HG03159 (cell line): ENCODE measurements at regions not wholly inside any gene's neighbourhood (a gene's known extent, or its start where the extent isn't known, plus 50 kb on each side); places are given as distances from the start of the nearest gene placed in this dataset.
A peak's percentile ranks its signal among the peaks of the same experiment; 100 is the strongest.
"Not testable (repeated sequence)": the region's sequence is repeated elsewhere in the genome, so short reads cannot be mapped to it uniquely, and the experiment has no call there.

Source experiments
- ATAC-seq: cut with Tn5 transposase; IDR thresholded peaks from one replicate; pipeline ENCODE4 v1.9.1; 2021; ENCODE audit warnings: mild to moderate bottlenecking, moderate library complexity; ENCODE audit not compliant: unreplicated experiment

DNA sequence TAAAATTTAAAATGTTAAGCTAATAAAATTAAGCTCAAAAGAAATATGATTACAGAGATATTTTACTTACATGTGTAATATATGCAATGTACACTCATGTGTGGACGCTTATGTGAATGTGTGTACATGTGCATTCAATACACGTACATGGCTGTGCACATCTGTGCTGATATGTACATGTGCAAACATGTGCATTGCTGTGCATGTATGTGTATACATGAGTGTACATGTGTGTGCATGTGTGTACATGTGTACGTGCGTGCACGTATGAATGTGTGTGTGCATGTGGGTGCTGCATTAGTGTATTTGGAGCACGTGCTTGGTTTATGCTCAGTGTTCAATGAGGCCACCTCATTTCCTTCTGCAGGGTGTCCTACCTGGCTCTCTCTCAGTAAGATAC lies 88.2 kb upstream of the TMEM18 start:
- ATAC-seq = no peak

DNA sequence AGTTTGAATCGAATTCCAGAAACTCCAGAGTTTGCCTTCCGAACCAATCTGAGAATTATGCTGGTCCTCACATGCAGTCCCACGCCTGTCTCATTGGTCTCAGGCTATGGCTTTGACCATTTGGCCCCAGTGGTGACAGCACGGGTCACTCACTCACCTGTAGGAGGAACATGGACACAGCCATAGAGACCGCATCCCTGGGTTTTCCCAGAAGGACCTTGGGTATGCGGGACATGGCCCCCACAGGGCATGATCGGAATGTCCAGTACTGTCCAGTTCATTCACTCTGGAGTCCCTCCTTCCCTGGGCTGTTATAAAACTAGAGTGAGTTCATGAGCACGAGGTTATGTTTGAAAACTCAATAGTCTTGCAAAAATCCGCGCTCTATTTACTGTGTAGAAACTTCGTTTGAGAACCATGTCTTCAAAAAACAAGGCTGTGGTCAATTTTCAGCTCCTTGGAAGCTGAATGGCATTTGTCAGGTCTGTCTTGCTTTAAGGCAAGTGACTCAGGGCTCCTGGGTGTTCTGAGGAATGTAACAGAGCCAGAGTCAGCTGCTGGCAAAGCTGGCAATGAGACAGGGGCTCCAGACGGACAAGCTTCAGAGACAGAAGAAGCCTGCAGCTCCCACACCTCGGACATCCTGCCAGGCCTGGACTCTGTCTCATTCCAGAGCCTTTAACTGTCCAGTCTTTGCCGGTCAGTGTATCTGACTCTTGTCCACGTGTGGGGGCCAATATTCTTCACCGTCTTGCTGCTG lies 86.7 kb upstream of the TMEM18 start:
- ATAC-seq = no peak

DNA sequence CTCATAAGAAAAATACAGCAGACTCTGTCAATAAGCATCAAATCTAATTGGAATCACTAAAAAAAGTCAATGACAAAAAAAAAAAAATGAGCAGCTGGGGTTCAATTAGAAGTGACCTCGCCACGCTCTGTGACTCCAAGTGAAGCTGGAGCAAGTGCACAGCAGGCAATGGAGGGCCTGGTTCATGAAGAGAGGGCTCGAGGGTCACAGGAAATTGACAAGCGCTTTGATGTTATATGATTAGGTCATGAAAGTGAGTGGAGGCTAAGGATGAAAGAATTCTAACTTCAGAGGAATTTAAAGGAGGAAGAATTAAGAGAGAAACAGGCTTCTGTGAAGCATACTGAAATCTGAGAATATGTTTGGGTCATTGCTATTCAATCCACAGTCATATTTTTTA lies 85.4 kb upstream of the TMEM18 start:
- no peak for ATAC-seq

DNA sequence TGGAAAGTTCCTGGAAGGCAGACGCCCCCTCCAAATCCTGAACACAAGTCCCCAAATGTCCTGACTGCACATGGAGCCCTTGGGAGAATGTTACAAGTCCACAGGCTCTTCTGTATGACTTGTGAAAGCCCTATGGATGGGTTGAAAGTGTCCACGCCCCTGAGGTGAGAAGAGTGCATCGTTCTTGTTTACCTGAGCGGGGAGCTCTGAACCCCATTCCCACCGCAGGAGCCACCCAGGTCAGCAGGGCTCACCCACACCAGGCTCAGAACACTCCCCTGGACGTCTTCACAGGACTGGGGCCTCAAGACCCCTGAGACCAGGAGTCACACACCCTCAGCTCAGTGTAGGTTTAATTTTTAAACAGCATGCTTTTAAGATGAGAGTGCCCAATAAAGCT lies 84.2 kb upstream of the TMEM18 start:
- ATAC-seq = no peak

DNA sequence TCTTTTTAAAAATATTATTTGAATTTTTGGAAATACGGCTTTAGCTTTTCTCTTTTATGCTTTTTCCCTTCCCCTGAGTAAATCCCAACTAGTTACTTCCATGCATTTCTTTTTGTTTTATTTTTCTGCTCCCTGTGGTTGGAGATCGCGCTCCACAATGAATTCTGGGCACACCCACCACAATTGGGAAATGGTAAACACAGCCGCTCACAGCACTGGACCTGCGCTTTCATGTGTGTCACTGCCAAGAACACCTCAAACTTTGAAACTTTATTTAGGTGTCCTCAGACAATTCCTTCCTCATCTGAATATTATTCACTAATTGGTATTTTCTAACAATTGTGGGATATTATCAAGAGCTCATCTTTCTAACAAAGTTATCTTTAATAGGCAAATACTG lies 82.8 kb upstream of the TMEM18 start:
- no peak for ATAC-seq

DNA sequence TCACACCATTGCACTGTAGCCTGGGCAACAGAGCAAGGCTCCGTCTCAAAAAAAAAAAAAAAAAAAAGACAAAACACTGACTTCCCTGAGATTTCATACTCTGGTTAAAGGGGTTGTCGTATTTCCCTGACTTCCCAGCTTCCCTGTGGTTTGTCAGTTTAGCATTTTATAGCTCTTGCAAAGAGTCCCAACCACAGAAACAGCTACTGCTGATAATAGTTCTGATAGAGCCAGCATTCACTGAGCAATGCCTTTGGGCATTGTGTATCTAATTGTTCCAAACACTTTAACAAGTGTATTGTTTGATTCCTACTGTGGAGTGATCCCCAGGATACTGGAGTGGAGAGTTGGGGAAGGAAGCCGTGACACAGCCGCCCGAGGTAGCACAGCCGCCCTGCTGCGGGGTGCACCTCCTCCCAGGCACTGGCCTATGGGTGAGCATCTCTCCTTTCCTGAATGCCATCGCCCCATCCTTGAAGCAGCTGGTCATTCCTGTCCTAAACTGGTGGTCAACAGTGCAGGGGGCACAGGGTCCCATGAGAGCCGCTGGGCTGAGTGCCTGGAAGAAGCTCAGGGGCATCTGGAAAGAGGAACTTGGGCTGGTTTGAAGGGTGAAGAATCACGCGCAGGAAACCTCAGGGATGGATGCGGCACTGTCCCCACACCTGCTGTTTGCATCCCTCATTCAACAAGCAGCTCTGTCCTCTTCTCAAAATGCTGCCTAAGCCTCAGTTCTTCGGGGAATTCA lies 81.0 kb upstream of the TMEM18 start:
- no peak for ATAC-seq

DNA sequence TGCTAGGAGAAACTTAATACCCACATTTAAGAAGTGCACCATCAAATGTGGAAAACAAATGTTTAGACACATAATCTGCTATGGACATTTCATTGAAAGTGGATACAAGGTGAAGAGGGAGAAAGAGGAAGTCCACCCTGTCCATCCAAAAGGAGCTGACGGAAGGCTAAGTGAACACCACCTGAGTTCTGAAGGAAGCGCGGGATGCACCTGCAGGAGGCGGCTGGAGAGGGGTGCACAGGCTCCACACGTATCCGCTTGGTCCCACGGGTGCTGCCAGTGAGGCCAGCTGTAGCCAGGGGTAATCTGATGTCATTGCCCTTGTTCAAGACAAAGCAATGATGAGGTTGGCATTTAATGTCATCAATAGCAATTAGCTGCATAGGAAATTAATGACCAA lies 75.9 kb upstream of the TMEM18 start:
- no peak for ATAC-seq

DNA sequence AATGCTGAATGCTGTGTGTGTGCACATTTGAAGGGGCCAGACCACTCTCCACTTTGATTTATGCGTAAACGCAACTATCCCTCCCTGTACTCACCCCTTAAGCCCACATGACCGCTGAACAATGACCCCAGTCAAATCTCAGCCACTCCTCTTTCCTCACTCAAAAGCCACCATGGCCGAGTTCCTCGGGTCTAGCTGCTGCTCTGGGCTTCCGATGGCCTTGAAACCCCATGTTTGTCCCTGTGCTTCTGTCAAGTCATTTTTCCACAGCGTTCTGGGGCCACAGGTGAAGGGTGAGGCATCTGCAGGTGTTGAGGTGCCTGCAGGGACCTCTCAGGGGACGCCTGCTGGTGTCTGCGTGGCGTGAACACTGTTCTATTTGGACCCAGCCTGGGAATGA lies 74.3 kb upstream of the TMEM18 start:
- ATAC-seq = no peak

DNA sequence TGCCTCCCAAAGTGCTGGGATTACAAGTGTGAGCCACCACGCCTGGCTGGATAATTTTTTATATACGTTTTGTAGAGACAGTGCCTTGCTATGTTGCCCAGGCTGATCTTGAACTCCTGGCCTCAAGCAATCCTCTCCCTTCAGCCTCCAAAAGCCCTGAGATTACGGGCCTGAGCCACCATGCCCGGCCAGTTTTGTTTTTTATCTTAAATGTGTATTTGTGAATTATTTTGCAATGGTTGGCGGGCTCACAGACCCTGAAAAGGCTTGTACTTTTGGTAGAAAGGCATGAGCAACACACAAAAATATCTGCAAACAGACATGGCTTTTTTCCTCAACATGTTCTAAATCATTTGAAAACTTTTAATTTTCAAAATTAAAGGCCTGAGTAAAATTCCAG lies 73.4 kb upstream of the TMEM18 start:
- no peak for ATAC-seq

DNA sequence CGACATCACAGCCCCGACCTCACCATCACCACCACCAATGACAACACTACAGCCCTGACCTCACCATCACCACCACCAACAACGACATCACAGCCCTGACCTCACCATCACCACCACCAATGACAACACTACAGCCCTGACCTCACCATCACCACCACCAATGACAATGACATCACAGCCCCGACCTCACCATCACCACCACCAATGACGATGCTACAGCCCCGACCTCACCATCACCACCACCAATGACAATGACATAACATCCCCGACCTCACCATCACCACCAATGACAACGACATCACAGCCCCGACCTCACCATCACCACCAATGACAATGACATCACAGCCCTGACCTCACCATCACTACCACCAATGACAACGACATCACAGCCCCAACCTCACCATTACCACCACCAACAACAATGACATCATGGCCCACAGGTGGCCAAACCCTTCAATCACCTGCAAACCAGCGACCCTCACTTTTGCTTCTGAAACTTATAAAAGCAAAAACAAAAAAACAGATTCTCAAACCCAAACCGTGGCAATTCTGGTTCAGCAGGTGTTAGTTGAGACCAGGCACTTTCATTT lies 70.7 kb upstream of the TMEM18 start:
- ATAC-seq = no peak

DNA sequence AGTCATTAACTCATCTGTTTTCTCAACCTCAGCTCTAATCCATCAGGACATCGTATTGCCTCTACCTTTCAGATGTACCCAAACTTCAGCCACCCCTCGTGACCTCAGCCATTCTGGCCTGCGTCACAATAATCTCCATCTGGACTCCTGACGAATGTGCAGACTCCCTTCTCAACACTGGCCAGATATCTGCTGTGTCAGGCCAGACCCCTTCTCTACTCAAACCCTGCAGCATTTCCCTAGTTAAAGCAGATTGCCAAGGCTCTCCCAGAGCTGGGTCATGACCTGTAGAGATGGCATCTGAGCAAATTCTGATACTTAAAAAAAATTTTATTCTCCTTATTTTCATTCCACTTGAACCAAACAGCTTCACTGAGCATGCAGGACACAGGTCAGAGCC lies 69.5 kb upstream of the TMEM18 start:
- no peak for ATAC-seq

DNA sequence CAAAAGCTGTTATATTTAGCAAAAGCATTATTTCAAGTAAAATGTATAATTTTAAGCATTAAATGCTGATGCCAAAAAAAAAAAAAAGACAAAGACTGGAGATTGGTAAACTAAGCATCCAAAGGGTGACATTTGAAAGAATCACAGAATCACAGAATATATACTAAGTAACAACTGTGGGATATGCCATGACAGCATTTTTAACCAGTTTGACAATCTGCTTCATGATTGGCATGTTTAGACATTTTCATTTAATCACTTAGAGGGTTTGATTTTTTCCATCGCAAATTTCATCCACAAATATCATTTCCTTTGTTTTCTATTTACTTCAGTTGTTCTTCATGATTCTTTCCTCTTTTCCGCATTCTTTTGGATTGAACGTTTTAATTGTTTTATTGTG lies 66.9 kb upstream of the TMEM18 start:
- ATAC-seq = no peak

DNA sequence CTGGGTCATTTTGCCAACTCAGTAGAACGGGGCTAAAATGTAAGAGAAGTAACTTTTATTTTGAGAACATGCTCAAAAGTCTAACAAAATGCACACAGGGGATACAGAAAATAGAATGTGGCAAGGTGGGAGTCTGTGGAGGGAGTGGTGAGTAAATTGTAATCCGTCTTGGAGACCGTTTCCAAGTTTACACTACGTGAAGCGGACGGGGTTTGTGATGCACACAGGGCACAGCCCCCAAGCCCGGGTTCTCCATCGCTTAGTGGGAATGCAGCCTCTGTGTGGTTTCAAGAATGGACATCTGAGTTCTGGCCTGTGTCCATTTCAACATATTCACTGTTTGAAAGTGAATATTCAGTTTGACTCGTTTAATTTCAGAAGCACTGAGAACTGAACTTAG lies 65.0 kb upstream of the TMEM18 start:
- no peak for ATAC-seq

DNA sequence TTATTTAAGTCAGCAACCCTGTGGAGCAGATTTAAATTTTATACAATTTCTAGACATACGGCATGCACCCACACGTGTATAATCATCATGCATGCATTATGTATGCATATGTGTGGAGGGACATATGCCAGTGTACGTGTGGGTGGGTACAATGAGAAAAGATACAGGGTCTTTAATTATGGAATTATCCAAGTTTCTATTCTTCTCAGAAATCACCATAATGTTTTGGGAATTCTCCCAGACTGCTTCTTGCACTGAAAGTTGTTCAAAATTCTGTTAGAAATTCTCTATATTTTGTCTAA lies 63.9 kb upstream of the TMEM18 start:
- ATAC-seq = no peak

DNA sequence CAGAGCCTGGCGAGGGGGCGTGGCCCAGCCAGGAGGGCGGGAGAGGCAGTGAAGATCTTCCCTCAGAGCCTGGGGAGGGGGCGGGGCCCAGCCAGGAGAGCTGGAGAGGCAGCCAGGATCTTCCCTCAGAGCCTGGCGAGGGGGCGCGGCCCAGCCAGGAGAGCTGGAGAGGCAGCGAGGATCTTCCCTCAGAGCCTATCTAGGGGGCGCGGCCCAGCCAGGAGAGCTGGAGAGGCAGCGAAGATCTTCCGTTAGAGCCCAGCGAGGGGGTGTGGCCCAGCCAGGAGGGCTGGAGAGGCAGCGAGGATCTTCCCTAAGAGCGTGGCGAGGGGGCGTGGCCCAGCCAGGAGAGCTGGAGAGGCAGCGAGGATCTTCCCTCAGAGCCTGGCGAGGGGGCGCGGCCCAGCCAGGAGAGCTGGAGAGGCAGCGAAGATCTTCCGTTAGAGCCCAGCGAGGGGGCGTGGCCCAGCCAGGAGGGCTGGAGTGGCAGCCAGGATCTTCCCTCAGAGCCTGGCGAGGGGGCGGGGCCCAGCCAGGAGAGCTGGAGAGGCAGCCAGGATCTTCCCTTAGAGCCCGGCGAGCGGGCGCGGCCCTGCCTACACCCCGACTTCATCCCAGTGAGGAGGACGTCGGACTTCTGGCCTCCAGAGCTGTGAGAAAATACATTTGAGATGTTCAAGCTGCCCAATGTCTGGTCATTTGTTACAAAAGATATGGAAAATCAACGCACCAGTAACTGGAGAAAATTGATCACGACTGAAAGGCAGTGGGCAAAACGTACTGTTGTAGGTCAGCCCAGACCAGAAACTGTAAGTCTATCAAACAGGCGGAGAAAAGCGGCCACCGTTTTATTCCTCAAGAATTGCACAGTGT lies 63.4 kb upstream of the TMEM18 start:
- not testable (repeated sequence) for ATAC-seq

DNA sequence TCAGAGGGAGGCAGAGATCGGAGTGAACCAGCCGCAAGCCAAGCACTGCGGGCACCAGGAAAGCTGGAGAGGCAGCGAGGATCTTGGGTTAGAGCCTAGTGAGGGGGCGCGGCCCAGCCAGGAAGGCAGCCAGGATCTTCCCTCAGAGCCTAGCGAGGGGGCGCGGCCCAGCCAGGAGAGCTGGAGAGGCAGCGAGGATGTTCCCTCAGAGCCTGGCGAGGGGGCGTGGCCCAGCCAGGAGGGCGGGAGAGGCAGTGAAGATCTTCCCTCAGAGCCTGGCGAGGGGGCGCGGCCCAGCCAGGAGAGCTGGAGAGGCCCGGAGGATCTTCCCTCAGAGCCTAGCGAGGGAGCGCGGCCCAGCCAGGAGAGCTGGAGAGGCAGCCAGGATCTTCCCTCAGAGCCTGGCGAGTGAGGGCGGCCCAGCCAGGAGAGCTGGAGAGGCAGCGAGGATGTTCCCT lies 62.7 kb upstream of the TMEM18 start:
- not testable (repeated sequence) for ATAC-seq

DNA sequence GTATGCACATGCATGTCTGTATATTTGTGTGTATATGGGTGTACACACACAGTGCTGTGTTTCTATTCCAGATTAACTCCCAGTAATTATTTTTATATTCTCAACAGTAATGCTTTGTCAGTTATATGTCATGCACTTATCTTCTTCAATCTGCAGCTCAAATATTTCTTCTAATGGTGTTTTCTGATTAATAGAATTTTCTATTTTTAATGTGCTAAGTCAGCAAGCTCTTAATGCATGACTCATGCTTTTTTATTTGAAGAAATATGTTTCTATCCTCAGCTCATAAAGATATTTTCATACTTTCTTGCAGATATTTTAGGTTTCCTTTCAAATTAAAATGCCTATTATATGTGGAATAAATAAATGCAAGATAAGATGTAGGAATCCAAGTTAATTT lies 59.7 kb upstream of the TMEM18 start:
- no peak for ATAC-seq

DNA sequence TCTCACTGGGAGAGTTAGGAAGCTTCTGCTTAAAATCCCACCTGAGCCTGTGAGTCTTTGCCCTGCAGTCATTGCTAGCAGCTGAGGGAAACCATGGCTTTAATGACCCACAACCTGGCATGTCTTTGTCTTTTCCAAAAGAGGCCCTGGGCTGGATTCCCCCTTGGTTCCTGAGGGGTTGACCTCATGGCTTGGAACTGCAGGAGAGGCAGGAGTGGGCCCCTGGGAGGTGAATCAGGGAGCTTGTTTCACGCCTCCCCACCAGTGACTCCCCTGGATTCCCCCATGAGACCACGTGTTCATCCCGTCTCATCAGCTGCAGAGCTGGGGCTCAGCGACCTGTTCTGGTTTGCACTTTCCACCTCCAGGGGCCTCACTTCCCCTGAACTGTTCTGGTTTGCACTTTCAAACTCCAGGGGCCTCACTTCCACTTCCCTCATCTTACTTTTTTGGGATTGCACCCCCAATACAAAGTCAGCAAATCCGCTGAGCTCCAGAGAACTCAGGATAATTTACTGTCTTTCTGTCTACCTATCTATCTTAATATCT lies 58.5 kb upstream of the TMEM18 start:
- peak; percentile 50 for ATAC-seq

DNA sequence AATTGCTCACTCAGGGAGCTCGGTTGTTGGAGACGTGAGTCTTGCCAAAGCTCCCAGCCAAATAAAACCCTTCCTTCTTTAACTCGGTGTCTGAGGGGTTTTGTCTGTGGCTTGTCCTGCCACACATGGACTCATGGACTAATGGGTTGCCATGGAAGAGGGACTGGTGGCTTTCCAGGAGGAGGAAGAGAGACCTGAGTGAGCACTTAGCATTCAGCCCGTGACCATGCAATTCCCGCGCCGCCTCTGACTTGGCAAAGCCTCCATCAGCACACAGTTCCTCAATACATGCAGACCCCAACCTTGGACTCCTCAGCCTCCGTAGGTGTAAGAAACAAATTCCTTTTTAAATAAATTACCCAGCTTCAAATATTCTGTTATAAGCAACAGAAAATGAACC lies 57.3 kb upstream of the TMEM18 start:
- no peak for ATAC-seq

DNA sequence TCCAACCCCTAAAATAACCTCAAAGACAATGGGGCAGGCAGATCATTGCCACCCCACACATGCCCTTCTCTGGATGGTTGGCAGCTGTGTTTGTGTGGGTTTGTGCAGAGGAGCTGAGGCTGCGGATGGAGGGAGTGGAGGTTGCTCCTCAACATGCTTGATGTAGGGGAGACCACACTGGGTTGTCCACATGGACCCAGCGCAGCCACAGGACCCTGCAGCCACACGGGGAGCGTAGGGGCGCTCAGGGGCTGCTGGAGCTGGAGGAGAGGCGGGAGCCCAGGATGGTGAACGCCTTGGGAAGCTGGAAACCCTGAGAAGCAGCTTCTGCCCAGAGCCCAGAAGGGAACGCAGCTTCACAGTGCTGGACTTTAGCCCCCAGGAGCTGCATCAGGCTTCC lies 56.3 kb upstream of the TMEM18 start:
- no peak for ATAC-seq

DNA sequence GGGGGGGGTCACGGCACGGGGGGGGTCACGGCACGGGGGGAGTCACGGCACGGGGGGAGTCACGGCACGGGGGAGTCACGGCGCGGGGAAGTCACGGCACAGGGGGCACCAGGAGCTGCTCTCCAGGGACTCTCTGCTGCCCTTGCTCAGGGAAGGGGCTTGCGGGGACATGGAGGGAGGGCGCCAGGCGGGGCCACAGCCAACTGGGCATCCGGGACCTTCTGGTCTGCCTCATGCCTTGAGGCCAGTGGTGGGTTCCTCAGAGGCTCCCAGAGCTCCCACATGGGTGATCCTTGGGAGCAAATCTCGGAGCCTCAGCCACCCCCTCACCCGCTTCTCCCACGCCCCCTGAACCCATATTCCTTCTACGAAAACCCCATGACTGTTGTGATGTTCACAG lies 55.8 kb upstream of the TMEM18 start:
- ATAC-seq = no peak
